HG02759 (cell line): ENCODE measurements at regions not wholly inside any gene's neighbourhood (a gene's known extent, or its start where the extent isn't known, plus 50 kb on each side); places are given as distances from the start of the nearest gene placed in this dataset.
"Not testable (repeated sequence)": the region's sequence is repeated elsewhere in the genome, so short reads cannot be mapped to it uniquely, and the experiment has no call there.

Experiments used
- ATAC-seq: cut with Tn5 transposase; IDR thresholded peaks from one replicate; pipeline ENCODE4 v1.9.1; 2021; ENCODE audit warnings: mild to moderate bottlenecking, moderate library complexity; ENCODE audit not compliant: unreplicated experiment

DNA sequence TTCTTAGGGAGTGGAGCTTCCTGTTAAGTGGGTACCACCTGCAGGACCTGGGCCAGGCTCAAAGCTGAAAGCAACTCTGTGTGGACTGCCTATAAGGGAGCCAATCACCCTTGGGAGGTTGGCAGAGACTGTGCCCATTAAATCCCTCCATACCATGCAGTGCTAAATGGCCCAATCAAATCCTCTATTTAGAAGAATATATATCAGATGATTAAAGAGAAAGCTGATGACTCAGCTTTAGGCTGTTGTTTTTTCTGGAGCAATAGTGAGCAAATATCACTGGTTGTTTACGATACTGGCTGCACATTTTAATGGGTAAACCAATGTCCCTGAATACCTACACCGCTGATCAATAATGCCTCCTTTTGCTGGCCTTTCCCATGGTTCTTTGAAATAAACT lies 101.3 kb downstream of the TMX1 start:
- no peak for ATAC-seq

DNA sequence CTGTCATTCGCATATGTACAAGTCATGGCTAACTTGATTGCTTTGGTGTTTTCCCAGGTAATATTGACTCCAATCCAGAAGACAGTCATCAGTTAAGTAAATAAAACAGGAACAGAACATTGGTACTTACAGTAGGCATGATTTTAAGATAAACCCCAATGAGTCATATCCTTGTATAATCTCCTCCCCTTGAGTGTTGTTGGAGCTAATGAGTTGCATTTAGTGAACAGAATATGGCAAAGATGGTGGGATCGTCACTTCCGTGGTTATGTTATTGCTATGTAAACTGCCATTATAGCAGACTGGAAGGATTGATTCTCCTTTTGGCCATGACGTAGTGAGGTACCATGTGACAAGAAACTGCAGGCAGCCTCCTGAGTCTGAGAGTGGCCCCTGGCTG lies 102.2 kb downstream of the TMX1 start:
- ATAC-seq, result no peak

DNA sequence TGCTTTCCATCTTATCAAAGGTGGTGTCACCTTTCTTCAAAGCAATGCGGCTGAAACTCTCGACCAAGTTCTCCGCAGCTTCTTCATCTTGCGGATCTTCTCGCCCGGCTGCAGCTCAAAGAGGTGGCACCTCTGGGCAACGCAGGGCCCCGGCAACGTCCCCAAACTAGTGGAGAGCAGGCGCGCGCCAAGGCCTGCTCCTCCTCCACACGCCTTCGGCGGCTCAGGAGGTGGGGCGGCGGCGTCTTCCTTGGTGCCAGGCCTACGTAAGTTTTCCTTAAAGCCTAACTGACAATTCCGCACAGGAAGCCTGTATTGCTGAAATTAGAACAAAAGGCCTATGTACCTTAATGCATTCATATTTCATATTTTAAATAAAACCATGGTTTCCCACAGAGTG lies 112.0 kb downstream of the TMX1 start:
- no peak for ATAC-seq

DNA sequence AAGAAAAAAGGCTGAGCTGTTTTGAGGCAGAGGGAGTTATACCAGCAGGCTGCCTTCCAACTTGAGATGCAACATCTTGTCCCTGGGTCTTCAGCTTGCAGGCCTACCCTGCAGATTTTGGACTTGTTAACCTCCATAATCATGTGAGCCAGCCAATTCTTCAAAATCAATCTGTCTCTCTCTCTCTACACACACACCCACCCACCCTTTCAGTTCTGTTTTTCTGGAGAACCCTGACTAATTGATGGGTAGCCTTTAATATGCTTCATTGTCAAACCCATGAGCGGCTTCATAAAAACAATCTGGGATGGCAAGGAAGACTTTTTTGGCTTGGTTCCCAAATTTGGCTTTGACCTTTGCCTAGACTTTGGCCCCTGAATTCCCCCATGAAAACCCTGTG lies 113.9 kb downstream of the TMX1 start:
- no peak for ATAC-seq

DNA sequence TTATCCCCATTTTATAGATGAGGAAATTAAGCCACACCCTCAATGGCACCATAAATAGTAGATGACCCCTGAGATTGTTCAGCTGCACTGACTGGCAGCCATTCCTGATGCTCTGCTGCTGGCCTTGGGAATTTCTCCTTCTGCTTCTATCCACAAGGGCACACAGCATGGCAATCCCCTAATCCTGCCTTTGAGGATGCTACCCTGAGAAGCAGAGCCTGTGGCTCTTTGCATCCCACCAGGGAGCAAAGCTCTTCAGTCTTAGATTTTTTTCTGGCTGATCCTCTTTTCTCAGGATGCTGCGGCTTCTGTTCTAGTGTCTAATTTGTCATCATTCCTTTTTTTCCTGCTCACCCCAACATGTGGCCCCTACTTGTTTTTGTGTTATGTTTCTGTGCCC lies 114.8 kb downstream of the TMX1 start:
- ATAC-seq, result no peak

DNA sequence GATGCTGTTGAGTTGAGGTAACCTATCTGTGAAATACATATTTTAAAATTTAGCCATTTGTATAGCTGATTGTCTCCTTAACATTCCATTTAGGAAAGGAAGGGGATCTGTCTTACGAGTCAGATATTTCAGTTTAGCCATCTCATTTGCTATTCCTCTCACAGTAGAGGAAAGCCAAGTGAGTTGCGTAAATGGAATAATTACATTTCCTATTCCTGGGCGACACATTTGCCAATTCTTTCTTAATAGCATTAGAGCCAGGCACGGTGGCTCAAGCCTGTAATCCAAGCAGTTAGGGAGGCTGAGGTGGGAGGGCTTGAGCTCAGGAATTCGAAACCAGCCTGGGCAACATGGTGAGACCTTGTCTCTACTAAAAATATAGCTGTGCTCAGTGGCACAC lies 116.3 kb downstream of the TMX1 start:
- ATAC-seq, result no peak

DNA sequence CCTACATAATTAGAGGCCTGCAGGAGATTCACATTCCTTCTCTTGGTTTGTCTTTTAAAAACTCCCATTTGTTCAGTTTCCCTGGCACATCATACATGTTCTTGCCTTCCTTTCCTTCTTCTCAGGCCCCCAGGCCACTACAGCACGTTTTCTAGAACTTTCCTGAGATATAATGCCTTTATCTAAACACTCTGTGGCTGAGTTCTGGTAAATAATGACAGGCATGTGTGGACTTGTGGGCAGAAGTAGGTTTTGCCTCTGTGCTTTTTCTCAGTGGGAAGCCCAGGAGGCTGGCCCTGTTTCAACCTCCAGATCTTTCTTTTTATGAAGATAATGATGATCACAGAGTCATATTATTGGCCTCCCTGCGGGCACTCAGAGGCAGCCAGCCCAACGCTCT lies 117.2 kb downstream of the TMX1 start:
- no peak for ATAC-seq

DNA sequence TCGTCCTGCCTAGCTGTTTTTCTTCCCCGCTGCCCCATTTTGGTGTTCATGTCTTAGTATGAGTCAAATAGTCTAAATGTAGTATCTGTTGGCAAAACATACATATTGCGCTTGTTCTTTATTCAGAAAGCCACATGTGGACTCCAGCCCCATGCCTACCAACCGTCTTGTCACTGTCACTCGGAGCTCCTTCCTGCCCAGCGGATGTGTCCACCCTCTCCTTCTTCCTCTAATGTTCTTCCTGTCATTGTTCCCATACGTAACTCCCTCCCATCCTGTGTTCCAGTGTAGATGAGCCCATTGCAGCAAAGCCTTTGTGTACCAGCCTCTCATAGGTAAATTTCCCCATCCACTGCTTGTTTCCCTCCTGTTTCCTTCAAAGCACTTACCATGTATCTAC lies 120.5 kb downstream of the TMX1 start:
- ATAC-seq, result no peak

DNA sequence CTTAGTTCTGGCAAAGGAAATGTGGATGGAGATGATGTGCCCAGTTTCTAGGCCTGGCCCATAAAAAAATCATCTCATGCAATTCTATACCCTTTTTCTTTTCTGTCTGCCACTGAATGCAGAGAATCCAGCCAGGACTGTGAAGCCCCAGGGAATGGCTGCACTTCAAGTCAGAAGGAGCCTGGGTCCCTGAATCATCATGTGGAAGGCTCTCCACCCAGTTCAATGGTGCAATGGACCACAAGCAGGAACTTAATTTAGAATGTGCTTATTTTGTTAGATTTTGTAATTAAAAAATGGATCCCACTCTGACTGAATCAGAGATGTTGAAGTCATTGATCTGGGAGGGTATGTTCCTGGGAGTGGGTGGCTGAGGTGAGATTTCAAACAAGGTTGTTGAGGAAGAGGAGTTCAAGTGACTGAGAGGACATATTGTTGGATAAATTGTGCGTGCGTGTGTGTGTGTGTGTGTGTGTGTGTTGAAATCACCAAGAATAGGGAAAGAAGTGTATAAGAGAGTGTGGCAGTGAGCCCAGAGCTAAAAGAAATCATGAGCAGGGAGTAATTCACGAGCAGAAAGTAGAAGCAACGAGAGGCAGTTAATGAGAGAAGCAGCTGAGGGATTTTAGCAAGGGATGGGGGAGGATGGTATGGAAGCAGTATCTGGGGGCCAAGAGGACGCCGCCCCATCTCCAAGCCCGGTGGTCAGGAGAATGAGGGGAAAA lies 125.4 kb downstream of the TMX1 start:
- no peak for ATAC-seq

DNA sequence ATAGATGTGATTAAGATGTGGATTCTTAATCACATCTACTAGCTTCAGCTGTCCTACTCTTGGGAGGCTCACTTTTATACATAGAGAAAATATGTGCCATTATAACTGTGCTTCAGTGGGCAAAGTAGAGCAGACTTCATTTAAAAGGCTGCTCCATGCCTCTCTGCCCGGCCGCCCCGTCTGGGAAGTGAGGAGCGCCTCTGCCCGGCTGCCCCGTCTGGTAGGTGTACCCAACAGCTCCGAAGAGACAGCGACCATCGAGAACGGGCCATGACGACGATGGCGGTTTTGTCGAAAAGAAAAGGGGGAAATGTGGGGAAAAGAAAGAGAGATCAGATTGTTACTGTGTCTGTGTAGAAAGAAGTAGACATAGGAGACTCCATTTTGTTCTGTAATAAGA lies 126.4 kb downstream of the TMX1 start:
- ATAC-seq, result not testable (repeated sequence)

DNA sequence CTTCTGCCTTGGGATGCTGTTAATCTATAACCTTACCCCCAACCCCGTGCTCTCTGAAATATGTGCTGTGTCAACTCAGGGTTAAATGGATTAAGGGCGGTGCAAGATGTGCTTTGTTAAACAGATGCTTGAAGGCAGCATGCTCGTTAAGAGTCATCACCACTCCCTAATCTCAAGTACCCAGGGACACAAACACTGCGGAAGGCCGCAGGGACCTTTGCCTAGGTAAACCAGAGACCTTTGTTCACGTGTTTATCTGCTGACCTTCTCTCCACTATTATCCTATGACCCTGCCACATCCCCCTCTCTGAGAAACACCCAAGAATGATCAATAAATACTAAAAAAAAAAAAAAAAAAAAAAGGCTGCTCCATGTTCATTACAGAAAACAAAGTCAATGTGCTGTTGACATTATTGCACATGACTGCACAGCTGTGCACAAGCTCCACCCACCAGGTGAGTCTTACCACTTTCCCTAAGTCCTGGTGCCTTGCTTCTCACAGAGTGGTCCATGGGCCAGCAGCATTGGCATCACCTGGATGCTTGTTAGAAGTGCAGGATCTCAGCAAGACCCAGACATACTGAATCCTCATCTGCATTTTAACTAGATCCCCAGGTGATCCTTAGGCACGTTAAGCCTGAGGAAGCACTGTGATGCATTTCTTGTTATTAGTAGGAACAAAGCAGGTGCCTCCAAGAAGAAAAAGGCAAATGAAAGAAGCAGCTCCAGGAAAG lies 127.0 kb downstream of the TMX1 start:
- ATAC-seq, result not testable (repeated sequence)

DNA sequence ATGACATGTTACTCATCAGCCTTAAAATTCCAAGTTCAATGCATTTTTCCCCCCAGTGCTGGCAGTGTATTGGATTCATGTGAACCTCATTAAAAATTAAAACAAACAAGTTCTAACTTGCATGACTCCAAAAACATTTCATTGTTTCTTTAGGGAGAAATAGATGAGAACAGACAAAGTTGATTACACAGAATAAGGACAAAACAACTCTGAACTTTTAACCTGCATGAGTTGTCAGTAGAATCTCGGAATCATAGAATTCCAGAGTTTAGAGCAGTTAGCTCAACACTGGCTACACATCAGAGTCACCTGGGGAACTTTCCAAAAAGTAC lies 127.5 kb downstream of the TMX1 start:
- no peak for ATAC-seq

DNA sequence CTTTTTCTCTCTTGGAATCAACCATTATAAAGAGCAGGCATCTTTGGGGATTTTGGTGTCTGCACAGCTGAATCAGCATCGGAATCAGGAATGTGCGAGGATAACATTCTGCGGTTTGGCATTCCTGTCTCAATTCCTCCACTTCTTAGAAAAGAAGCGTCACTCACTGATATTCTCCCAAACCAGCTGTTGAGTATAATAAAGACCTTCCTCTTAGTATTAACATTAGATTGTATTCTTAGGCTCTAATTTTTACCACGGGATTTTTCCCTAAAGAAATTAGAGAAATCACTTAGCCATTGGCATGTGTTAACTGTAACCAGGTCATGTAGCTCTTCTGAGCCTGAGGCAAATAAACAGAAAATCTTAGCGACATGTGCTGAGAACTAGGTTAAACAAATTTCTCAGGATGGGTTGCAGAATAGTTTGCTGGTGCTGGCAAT lies 128.7 kb downstream of the TMX1 start:
- no peak for ATAC-seq

DNA sequence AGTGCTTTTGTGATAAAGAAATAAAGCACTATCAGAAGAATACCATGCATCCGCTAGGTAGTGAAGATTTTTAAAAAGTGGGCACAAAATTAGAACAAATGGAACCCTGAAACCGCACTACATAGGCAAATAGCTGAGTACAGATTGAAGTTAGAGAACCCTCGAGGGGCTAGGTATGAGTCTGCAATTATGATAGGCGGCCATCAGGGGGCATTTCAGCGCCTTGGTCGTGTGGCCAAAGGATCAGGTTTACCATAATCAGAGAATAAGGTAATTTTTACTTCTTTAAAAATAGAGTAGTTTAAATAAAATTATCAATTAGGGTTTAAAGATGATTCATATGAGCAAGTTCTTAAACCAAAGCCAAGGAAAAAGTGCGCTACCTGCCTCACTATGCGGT lies 129.8 kb downstream of the TMX1 start:
- no peak for ATAC-seq

DNA sequence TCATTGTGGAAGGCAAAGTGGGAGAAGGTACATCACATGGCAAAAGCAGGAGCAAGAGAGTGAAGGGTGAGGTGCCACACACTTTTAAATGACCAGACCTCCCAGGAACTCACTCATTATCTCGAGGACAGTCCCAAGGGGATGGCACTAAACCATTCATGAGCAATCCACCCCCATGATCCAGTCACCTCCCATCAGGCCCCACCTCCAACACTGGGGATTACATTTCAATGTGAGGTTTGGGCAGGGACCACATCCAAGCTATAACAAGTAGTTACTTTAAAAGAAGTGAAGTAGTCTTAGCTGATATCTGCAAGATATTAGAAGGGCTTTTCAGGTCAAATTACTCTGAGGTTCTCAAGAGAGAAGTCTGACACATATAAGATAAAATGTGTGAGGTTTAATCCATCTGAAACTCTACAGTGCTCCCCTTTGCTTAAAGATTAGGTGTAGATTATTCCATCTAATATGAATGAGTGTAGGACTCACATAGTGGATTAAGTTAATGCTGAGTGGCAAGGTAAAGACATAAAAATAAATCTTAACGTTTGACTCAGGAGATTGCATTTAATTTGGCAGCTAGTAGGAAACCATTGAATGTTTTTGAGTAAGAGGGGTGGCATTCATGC lies 130.8 kb downstream of the TMX1 start:
- no peak for ATAC-seq

DNA sequence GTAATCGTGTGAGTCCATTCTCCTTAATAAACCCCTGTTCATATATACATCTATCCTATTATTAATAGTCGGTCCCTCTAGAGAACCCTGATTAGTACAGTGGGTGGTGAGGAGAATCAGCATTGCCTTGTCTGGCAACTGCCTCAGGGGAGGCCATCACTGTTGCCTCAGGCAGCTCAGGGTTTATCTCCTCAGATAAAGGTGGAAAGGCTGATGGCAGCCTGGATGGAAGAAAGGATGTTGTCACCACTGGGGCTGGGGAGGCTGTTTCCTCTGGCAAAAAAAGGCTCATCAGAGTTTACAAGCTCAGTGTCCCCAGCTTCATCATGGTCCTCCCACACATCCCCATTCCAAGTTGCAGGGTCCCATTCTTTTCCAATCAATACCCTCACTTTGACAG lies 137.1 kb downstream of the TMX1 start:
- ATAC-seq, result not testable (repeated sequence)

DNA sequence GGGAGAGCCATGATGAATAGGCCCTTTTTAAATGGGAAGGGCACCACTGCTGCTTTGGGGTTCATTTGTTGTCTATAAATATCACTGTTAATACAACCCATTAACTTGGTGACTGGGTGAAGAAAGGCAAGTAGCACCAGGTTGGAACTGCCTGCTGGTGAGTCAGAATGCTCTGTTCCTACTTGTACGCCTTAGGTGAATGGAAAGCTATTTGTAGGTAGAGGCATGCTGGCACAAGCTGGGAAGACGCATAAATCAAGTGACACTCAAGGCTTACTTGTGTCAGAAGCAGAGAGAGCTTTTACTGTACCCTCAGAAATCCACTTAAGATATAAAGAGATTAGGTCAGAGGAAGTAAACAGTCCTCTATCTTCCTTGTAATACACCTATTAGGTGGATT lies 142.5 kb downstream of the TMX1 start:
- no peak for ATAC-seq

DNA sequence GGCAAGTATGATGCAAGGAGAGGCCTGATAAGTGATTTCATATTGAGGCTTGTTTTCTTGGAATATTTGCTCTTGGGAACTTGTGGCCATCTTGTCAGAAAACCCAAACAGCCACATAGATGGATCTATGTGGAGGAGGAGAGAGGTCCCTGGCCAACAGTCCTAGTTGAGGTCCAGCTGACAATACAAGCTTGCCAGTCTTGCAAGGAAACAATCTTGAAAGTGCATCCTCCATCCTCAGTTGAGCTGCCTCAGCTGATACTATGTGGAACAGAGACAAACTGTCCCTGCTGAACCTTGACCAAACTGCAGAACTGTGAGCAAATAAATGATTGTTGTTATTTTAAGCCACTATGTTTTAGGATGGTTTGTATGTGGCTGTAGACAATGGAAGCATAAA lies 146.4 kb downstream of the TMX1 start:
- no peak for ATAC-seq

DNA sequence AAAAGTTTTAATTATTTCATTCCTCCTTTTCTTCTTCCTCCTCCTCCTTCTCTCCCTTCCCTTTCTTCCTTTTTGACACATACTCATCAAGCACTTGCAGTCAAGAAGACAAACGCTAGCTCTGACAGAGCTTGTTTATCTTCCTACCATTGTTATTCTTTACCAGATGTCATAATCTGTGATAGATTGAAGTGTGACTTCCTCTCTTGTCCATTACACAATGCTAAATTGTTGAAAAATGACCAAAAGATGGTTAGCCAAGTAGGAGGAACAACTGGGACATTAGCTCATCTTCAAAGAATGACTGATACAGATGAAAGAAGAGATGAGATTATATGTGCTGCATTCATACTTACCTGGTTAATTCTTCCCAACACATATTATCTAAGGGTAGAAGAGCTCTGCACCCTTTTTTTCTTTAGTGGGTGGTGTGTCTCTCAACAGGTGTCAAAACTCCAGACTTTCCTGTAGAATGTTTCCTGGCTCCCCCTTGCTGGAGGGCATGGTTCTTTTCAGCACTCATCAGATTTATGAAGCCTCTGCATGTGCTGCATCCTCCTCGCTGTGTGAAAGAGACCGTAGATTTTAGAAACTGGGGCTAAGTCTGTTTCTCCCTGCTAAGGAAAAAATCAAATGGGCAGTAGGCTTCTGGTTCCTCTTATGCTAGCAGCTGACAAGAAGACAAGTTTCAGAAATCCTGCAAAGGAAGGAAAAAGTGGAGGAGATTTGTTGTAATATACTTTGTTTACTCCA lies 147.1 kb downstream of the TMX1 start:
- no peak for ATAC-seq

DNA sequence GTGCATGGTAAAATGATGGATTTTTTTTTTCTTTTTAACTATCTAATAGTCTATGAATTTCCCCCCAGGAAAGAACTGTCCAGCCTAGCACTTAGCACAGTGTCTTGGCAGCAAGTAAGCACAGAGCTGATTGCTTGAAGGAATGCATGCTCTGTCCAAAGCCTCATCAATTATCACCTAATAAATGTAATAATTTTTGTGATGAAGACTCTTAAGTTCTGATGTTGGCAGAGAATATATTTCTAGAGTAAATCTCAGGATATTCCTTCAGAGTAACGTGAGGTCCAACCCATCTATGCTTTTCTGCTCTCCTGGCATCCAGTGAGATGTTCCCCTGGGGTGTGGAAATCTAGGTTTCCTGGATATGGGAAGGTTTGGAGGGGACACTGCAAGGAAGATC lies 152.4 kb downstream of the TMX1 start:
- no peak for ATAC-seq

DNA sequence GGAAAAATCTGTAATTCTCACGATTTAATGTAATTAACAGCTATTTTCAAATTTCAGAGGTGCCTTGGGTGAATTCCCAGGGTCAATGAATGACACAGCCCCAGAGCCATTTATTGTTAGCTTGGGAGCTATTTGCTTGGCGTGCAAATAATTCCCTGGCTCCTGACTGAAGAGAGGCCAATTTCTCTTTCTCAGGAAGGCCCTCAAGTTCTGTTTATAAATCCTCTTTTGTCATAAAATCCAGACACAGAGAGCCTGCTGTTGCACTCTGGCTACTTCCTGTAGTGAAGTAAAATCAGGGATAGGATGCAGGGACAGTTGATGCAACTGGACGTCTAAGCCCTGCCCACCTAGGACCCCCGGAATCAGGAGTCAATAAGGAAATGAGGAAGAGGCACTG lies 154.3 kb downstream of the TMX1 start:
- ATAC-seq, result no peak

DNA sequence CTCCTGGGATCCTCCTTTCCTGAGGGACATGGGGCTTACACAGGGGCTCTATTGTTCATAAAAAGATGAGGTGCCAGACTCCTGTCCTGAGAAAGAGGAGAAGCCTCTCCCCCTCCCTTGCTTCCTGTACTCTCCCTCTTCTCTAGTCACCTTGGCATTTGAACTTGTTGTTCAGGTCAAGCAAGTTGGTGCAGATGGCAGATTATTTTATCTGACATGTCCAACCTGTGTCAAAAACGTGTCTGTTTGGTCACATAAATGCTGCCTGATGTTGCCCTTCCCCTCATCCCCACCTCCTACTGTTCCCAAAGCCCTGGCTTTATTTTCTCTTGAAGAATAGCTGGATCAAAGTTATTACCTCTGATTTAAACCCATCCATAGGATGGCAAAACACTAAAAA lies 154.8 kb downstream of the TMX1 start:
- no peak for ATAC-seq
